Keratinocyte (primary cell): ENCODE measurements at regions not wholly inside any gene's neighbourhood (a gene's known extent, or its start where the extent isn't known, plus 50 kb on each side); places are given as distances from the start of the nearest gene placed in this dataset.

Experiments used
- CTCF ChIP-seq, 3 experiments: IDR thresholded peaks in 1 of 3; conservative IDR thresholded peaks in 1 of 3; optimal IDR thresholded peaks in 1 of 3; 2 replicates in 2 of 3; 3 replicates in 1 of 3; pipeline versions ENCODE3 to v1.5.1; 2011; ENCODE audit warnings: low read length in 3 of 3, mild to moderate bottlenecking in 3 of 3, moderate library complexity in 2 of 3, control low read depth in 1 of 3, inconsistent platforms in 1 of 3; ENCODE audit not compliant: insufficient read depth in 2 of 3; ENCODE audit errors: extremely low read depth in 1 of 3
- EZH2 ChIP-seq: IDR thresholded peaks from one replicate; pipeline ENCODE4 v1.6.1; 2012; ENCODE audit warnings: inconsistent platforms, mild to moderate bottlenecking, low read length, moderate library complexity

GRCh38 chr21:39065917-39066316, 117.3 kb downstream of the PSMG1 start:
- TF ChIP-seq EZH2 (no peak), CTCF (optimal IDR thresholded peaks at IDR 0.05 in 1 of 3, IDR thresholded peaks at IDR 0.05 in 1 of 3, conservative IDR thresholded peaks at IDR 0.05 in 1 of 3; ENCODE audit: extremely low read depth in 1 of 3, insufficient read depth in 2 of 3, low read length in 3 of 3) (no peak)
